ENCODE measurements at regions not wholly inside any gene's neighbourhood (a gene's known extent, or its start where the extent isn't known, plus 50 kb on each side); places are given as distances from the start of the nearest gene placed in this dataset.

DNA sequence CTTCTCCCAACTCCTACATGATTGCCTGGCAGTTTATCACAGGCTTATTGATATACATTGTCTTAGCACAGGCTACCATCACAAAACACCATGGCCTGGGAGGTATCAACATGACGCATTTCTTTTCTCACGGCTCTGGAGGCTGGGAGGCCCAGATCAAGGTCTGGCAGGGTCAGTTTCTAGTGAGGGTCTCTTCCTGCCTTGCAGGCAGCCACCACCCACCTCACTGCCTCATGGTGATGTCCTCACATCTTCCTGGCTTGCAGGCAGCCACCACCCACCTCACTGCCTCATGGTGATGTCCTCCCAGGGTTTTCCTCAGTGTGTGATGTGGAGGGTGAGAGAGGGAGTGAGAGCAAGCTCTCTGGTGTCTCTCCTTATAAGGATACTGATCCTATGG, 599.3 kb upstream of the MKI67 start:
- no peak for DNase-seq

DNA sequence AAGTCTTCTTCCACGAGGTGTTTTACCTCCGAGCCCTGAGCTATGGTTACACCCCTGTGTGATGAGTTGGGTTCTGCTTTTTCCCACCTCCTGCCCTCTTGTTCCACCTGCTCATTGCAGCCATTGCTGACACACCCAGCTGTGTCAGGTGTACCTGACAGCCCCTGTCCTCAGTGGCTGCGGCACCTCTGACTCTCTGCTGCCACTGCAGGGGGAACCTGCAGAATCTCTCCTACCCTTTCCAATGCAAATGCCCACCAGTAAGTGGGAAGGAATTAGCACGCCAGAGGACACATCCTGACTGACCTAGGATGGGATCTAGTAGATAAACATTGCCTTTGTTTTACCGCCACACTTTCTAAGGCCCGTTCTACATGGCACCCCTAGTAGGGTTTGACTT, 600.9 kb upstream of the MKI67 start:
- no peak for DNase-seq

DNA sequence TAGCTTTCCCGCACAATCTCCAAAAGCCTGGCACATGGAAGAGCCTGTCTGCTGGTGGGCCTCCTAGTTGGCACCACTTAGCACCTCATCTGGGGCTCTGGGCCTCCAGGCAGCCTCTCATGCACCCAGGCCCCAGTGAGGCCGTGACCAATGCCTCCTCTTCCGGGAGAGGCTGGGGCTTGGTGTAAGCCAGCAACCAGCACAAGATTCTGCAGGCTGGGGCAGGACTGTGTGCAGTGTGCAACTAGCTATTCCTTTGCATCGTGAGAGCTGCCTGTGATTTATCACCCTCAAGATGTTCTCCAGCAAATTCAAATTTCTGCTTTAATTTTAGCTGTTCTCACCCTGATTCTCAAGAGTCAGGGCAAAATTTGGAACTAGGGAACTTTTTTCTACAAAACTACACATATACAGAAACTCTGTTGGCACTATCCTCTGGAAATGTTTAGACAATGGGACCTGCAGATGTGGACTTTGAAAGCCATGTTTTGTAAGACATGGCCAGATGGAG, 603.7 kb upstream of the MKI67 start:
- DNase-seq = no peak

DNA sequence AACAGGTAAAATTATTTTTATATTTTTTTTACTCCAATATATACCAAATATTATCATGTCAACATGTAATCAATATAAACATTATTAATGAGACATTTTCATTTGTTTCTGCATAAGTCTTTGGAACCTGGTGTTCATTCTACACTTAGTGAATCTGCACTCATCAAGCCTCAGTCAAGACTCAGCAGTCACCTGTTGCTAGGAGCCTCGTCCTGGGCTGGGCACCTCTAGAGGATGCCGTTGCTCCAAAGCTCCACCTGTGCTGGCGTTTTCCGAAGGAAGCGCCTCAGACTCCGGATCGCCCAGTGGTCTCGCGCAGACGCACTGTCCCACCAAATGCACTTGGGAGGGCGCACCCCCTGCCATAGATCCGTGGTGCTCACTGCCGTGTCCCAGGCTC, 604.7 kb upstream of the MKI67 start:
- DNase-seq = no peak

DNA sequence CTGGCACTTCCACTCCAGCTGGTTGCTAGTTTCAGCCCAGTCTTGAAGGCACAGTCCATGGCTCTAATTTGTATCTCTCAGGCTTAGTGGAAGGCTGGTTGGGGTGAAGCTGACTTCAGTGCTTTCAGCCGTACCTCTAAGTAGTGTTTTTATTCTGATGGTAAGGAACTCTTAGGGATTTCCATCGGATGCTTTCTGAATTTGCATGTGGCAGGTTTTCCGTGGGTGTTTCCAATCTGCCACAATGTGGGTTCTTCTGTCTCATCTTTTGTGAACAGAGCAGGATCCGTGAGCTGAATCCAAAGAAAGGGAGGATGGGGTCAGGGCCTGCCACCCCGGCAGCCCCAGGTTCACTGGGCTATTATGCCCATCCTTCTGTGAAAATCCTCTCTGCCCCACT, 607.9 kb upstream of the MKI67 start:
- DNase-seq = no peak

DNA sequence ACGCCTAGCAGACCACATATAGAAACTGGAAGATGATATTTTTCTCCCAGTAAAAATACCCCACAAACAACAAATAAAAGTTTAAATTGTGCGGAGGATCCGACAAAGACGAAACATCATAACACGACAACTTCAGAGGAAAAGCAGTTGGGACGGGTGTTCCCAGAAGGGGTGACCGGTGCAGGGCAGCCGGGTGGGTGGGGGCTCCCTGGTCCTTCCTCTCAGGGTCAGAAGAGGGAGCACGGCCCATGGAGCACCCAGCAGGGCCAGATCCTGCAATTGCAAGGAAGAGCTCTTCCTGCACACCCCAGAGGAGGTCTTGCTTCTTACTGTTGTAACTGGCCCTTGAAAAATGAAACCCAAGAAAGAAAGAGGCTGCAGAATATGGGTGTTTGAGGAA, 608.5 kb upstream of the MKI67 start:
- DNase-seq = no peak

DNA sequence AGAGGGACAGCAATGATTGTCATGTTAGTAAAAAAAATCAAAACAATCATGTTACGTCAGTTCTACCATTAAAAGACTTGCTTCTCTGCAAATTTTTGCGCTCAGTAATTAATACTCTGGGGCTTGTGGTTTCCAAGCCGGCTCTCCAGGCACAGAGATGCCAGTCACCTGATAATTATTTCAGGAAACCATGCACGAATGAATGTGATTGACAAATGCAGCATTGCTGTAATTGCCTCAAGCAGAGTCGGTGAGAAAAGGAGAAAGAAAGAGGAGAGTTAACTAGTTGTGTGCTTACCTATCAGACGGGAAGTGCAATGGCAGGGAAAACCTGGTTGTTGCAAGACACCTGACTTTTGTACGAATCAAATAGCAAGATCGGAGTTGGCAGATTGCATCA, 609.8 kb upstream of the MKI67 start:
- no peak for DNase-seq

DNA sequence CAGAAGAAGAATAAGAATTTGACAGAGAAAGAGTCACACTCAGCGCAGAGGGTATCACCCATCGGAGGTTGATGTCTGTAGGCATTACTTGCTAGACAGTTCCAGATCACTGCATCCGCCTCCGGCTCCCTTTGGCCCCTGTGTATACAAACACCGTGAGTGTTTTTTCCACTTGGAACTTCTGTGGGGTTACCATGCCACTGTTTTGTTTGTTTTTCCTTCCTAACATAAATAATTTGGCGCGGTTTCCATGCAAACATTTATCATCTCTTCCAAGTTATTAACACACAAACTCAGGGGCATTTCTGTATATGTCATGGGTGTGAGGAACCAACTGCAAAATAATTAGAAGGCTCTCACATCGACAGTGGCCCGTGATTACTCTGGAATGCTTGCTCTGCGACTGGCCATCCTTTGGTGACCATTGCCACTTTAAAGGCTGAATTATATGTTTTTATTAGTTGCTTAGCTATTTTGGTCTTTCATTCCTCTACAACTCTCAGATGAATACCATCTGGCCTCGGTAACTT, 612.2 kb upstream of the MKI67 start:
- DNase-seq = no peak

DNA sequence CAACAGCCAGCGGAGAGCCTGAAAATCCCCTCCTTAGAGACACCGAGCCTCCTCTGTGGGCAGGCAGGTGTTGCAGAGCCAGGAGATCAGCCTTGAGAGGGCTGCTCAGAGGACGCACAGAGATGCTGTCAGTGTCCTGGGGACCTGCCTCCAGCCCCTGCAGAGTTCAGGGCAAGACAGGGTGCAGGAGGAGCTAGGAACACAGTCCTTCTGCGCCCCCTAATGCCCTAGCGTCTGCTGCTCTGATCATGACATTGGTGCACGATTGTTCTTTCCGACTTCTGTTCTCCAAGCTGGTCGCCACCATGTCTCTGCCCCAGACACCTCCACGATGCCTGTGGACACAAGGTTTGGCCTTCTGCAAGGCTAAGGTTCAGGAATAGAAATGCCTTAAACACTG, 613.7 kb upstream of the MKI67 start:
- no peak for DNase-seq

DNA sequence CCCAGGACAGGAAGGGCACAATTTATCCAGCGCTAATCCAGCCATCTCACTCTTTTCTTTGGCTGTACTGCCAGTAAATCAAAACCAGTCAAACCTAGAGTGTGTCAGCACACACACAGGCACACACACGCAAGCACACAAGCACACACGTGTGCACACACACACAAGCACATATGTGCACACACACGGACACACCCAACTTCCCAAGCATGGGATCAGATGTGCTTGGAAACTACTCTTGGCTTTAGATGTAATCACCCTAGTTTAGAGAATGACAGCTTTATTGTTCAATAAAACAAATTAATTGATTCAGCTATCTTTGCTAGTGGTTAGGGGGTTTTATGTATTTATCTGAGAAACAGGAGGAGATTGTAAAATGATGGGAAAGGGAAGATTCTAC, 615.0 kb upstream of the MKI67 start:
- DNase-seq = no peak

DNA sequence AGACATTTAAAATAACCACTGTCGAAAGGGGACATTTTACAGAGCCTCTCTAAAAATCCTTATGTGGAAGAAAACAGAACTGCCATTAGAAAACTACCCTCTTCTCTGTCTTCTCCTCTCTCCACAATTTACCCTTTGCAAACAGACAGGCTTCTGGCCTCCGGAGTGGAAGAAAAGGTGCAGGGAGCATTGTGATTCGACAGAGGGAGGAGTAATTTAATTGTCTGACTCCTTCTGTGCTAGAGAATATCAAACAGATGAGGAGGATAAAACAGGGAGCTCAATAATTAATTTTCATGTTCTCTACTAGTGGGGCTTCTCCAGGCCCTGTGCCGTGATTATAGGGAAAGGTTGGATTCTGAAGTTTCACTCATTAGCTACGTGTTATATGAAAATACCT, 615.5 kb upstream of the MKI67 start:
- no peak for DNase-seq

DNA sequence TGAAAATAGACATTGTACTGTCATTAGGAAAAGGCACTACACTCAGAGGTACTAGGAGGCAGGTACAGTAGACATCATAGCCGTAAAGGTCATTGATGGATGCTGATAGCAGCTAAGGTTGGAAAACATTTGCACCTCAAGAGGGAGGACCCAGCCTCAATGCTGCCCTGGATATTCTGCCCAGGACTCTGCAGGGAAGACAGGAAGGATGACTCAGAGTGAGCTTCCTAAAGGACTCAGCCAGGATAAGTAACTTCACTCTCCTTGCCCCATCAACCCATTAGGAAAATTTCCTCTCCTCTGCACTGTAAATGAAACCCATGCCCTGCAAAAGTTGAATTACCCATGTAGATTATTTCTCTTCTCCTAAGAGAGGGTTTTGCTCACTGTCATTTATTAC, 617.9 kb upstream of the MKI67 start:
- DNase-seq = no peak

DNA sequence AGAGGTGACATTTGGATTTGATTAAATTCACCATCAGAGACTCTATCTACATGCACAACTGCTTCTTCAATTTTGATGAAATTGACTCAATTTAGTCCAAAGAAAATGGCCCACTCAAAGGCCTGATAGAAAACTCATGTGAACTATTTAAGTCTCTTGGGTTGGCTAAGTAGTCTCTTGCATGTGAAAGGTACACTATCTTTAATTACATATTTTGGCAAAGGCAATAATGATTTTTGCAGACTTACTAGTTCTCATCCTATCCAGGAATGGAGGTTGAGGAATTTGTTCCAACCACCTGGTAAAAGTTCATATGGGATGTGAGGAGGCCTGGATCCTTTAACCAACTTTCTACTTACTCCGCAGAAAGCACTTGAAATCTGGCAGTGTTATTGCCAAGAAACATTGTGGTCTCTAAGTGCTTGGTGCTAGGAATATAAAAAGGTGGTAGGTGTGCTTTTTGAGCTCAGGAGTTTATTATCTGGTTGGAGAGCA, 618.6 kb upstream of the MKI67 start:
- DNase-seq = no peak

DNA sequence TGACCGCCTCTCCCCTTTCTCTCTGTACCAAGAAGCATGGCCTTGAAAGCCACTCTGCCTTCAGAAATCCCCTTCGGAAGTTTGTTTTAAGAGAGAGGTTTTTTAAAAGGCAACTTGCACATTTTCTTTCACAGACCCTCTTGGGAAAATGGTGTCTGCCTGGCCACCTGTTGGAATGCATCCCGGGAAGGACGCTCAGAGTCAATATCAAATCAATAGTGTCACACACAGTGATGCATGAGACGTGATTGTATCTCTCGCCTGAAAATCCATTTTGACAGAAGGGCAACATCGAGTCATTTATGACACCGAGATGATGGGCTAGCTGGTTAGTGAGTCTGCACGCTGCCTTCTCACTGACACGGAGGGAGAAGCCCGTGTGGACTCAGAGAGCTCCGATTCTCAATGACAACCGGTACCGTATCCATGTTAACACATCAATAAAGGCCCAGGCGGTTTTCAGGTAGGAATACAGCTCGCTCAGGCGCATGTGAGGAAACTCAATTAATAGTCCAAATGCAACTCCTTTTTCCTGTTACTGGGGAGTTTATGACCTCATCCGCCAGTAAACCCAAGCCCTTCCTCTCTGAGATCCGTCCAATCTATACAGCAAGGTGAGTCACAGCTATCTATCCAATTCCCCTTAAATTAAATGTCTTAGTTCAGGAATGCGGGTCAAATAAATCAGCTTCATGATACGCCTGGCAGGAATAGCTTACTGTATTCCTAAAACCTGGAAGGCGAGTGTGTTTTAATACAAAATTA, 621.5 kb upstream of the MKI67 start:
- DNase-seq = no peak

DNA sequence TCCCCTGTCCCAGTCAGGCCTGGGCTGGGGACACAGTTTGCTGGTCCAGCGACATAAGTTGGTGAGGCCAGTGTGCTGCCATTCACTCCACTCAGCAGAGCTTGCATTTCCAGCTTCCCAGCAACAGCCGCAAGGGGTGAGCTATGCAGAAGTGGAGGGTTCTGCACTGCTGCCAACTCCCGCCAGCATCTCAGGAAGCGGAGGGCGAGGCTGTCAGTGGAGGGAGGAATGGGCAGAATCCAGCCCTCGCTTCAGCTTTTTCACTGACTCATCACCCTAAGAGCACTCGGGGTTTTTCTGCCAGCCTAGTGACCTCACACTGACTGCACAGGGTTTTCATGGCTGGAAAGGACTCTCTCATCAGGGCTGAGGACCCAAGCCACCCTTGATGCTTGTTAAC, 625.1 kb upstream of the MKI67 start:
- DNase-seq = no peak

DNA sequence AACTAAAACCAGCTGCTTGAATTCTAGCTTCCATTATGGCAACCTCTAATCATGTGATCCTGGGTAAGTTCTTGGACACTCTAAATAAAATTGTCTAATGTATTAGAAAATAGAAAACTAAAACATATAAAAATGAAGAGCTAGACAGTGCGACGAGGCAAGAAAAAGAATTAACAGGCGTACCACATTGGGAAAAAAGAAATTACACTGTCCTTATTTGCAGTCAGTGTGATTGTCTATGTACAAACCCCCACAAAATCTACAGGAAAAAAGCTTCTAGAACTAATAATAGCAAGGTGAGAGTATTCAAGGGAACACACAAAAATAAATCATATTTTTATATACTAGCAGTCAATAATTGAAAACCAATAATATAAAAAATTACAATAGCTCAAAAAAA, 625.6 kb upstream of the MKI67 start:
- DNase-seq = no peak

DNA sequence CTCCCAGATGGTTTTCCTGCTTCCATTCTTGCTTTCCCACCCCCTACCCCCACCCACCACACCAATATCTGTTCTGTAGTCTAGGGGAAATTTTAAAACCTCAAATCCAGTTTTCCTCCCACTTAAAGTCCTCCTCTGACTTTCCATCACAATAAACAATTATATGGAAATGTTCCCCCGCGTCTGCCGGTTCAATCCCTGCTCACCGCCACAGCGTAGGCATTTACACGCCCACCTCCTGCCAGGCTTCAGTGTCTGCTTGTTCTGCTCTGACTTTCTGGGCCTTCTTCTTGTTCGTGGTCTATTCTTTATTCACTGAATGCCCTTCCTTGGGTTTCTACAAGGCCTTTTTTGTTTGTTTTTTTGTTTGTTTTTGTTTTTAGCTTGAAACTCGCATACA, 633.0 kb upstream of the MKI67 start:
- DNase-seq = no peak

DNA sequence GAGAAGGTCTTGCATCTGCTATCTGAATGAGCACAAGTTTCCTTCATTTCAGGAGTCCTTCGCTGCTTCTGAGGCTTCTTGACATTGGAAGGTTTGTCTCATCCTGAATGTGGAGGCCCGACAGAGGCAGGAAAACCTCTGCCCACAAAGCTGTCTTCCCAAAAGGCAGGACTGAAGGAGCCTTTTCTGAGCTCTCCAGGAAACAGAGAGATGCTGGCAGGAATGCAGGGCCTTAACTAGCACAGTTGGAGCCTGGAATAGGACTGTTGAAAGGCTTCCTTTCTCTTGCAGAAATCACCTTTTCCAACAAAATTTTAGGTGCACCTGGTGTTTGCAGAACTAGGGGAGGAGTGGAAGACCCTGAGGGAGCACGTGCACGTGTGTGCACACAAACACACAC, 637.4 kb upstream of the MKI67 start:
- DNase-seq = no peak

DNA sequence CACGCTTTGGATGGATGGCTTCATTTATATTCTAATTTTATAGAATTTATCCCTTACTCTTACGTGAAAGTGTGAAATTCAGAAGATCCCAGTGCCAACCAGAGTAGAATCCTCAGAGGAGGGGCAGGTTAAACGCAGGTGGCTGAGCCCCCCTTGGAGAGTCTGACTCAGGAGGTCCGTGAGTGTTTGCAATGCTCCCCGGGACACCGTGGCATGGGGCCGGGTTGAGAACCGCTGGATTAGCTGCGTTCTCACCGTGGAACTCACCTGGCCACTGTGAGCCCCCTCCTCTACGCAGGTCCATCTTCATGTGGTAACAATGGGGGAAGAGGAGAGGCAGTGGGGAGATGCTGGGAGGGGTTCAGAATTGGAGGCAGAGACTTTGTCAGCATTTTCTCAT, 638.0 kb upstream of the MKI67 start:
- DNase-seq = no peak

DNA sequence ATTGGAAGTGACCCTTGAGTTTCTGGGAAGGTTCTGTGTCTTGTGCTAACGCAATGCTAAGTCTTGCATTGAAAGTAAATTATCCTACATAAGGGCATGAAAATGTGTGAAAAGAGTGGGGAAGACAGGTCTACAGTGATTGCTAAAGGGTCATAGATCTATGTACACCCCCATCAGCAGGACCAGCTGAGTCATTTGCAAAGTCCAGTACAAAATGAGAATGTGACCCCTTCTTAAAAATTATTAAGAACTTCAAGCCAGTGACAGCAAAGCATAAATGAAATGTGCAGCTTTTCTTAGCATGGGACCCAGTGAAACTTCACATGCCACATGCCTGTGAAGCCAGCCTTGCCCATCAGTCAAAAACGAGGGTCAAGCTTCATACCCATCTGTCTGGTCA, 640.7 kb upstream of the MKI67 start:
- no peak for DNase-seq

DNA sequence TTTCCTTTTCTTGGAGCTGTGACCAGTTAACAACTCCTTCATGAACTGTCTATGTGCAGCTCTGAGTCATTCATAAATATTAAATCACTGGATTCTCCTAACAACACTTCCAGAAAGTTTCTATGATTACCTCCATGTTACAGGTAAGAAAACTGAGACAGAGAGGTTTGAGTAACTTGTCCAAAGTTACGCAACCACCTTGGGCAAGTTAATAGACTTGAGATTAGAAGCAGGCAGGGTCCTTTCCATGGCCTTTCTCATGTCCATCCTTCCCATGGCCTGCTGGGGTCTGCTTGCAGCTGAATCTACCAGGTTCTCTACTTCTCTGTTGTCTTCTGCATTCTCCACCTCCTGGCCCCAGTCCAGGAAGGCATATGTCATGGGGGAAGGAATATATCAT, 648.8 kb upstream of the MKI67 start:
- no peak for DNase-seq

DNA sequence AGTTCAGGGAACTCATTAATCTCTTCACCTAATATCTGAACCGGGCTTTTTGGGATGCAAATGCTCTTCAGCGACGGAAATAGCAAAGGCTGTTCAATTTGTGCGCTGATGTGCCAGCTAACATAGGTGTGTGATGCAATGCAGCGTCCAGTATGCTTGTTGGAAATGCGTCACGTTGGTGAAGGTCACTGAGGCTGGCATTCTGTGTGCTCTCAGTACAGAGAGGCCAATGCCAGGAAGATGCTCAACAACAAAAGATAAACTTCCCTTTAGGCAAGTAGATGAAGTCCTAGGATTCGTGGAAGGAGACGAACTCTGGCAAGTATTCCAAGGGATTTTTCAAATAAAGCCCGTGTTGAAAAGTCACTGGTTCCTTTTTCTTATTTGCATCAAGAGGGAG, 649.5 kb upstream of the MKI67 start:
- no peak for DNase-seq

DNA sequence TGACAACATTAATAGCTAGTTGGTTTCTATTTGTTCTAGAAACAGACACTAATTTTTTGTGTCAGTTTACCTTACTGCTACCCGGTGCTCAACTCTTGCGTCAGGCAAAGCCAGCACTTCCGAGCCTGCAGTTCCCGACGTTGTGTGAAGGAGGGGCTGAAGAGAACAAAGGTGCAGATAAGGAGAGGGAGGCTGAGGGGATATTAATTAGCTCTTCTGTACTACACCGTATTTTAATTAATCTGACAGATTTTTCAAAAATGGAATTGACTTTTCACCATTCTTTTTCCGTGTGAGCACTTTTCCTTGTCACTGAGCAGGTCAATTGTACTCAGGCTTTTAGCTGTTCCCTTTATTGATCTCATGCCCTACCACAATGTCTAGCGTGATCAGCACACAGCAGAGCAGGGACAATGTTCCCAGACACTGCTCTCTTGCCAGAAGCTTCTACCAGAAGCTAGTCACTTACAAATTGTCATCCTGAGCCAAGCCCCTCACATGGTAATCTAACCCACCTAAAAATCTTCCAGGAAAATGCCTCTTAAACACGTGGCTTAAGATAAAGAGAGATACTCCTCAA, 650.5 kb upstream of the MKI67 start:
- DNase-seq = no peak

DNA sequence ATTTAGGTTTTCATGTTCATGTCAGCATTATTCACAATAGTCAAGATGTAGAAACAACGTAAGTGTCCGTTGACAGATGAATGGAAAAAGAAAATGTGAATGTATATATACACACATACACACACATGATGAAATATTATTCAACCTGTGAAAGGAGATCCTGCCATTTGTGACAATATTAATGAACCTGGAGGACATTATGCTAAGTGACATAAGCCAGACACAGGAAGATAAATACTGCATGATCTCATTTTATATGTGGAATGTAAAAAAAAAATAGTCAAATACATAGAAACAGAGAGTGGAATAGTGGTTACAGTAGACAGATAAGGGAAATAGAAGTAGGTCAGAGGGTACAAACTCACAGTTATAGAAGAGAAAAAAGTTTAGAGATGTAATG, 651.1 kb upstream of the MKI67 start:
- DNase-seq = no peak

DNA sequence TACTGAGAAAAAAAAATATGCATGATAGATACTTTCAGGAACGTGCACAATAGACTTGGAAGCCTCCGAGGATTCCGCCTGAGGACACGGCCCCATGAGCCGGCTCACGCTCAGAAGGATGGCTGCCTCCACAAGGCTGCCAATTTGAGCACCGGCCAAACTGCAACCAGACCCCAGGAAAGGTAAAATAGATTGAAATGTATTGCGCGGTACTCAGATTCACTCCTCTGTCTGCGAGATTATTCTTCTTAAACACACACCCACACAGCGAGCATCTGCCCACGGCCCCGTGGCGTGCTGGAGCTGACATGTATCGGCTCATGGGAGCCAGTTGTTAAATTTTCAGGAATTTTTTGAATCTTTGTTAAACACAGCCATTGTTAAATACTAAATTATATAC, 653.2 kb upstream of the MKI67 start:
- no peak for DNase-seq

Data from activated CD4-positive, alpha-beta T cell treated with anti-CD3 and anti-CD28 coated beads, Interleukin-2, Interleukin-6, amounts not matched to agents 100 ng/mL and 50 ng/mL, durations not matched to agents 16 hours and 8 hours (primary cell).